Right lobe of liver (tissue), 6 donors: ENCODE measurements at regions not wholly inside any gene's neighbourhood (a gene's known extent, or its start where the extent isn't known, plus 50 kb on each side); places are given as distances from the start of the nearest gene placed in this dataset.

Experiments
- ATAC-seq, 4 donors: fragments of 200-7000 bp; cut with Tn5 transposase; one replicate each; pipeline ENCODE4 v1.9.1; 2020; ENCODE audit warnings: mild to moderate bottlenecking in 4 of 4, moderate library complexity in 4 of 4
- DNase-seq, 3 donors: peaks; one replicate each; pipeline ENCODE4 v3.0.0-alpha.2; 2020
- H3K27ac ChIP-seq, 3 donors: fragments of 200-600 bp; one replicate each; pipeline ENCODE4 v1.8.0; 2022
- H3K27me3 ChIP-seq, 2 donors: fragments of 200-600 bp; one replicate each; pipeline ENCODE4 v1.8.0; 2022
- H3K36me3 ChIP-seq, 4 donors: fragments of 200-600 bp; sonication (generic) in 1 of 4; one replicate each; pipeline versions ENCODE4 v1.5.1 to v1.8.0; 2017 to 2022; ENCODE audit warnings: control low read depth in 1 of 4
- H3K4me1 ChIP-seq, 4 donors: fragments of 200-600 bp; sonication (generic) in 1 of 4; one replicate each; pipeline versions ENCODE4 v1.5.1 to v1.8.0; 2017 to 2022; ENCODE audit warnings: control low read depth in 1 of 4
- H3K4me3 ChIP-seq, 3 donors: fragments of 200-600 bp; one replicate each; pipeline ENCODE4 v1.8.0; 2022
- H3K9me3 ChIP-seq, 4 donors: fragments of 200-600 bp; sonication (generic) in 1 of 4; one replicate each; pipeline versions ENCODE4 v1.5.1 to v1.8.0; 2017 to 2022; ENCODE audit warnings: control low read depth in 1 of 4
- CTCF ChIP-seq, 4 donors: fragments of 200-600 bp in 3 of 4; fragments of 450-650 bp in 1 of 4; IDR thresholded peaks; one replicate each; pipeline versions ENCODE4 v1.5.1 to v1.8.0; 2016 to 2022; ENCODE audit warnings: antibody characterized with exemption in 4 of 4, mild to moderate bottlenecking in 2 of 4
- POLR2A ChIP-seq: fragments of 450-650 bp; IDR thresholded peaks from one replicate; pipeline ENCODE4 v1.6.1; 2017; ENCODE audit warnings: antibody characterized with exemption, mild to moderate bottlenecking
- WGBS: methylation state at CpG from one replicate; pipeline ENCODE4 v1.1.6; 2018; ENCODE audit warnings: low coverage, low lambda C conversion rate; ENCODE audit not compliant: insufficient coverage; ENCODE audit errors: missing lambda C conversion rate; 5-methylcytosine and 5-hydroxymethylcytosine counted together
- intact Hi-C, 2 donors: fragments of 100-400 bp; cut with DNase I; formaldehyde crosslinking; loops; one replicate each; pipeline versions ENCODE4 v1.11.2 to v1.14.1; 2022
- donor health status: DM: no; HTN: yes; CAD: no.
- donor health status: DM: no; HTN: no; CAD: no.
- donor health status: DM: no; HTN: no; CAD: no.
- donor health status: DM: no; HTN: yes; CAD: no.
- donor health status: DM: no; HTN: yes; CAD: no.

DNA sequence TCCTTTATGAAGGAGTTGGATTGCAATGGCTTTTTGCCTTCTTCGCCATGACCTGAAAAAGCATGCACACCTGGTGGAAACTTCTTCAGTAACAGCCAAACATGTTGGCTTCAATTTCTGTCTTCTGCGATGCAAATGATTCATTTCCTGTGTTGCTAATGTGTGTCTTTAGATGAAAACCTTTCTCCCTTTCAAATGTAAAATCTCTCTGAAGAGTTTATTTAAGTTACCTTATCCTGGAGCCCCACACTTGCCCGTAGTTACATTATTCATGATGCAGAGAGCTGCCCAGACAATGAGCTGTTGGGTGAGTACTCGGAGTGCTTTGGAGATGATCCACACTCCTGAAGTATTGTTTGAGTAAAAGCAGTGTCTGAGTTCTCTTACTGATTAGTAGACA is 1100.9 kb downstream of the RPA4 start:
- no peaks in the 10 kb centered on the region for H3K9me3 ChIP-seq
- no peak overlapping the region for H3K4me3 ChIP-seq
- no peaks in the 10 kb centered on the region for H3K4me1 ChIP-seq
- TF ChIP-seq POLR2A (no peak), CTCF (IDR thresholded peaks at IDR 0.05) (no peak)
- no peak overlapping the region for H3K27ac ChIP-seq
- DNase-seq (no peak), ATAC-seq (no peak)
- intact Hi-C loops: no loop called here
- H3K36me3 ChIP-seq: no peaks in the 10 kb centered on the region
- WGBS: 32% methylated on average over 4 of the region's 4 CpGs
- H3K27me3 ChIP-seq: peaks cover under 1 to 4% of the 10 kb centered on the region in 2 donors

DNA sequence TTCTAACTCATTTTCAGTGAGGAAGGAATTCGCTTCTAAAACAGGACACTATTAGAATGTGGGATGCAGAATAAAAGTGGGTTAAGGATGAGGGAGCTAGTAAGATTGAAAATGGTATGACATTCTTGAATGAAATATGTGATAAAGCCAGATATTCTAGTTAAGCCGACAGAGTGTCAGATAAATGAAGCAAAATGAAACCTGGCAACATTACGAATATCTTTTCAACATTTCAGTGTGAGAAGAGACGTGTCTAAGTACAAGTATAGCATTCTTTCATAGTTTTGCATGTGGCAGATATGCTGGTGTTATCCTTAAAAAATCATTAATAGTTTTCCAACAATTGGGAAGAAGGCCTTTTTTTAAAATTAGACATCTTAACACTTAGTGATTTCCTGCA is 1101.4 kb downstream of the RPA4 start:
- no peak overlapping the region for H3K27ac ChIP-seq

DNA sequence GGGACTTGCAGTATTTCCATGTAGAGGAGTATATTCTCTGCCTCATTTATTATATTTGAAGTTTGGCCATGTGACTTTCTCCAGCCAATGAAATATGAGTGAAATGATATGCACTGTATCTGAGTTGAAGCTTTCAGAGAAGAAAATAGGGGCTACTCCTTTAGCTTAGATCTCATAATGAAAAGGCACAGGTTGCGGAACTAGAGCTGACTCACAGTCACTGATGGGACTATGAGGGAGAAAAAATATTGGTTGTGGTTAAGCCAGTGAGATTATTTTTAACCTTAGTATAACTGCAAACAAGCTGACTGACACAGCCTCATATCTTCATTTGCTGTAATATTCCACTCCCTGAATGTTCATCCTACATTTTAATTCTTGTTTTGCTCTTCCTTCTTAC is 1104.3 kb downstream of the RPA4 start:
- ATAC-seq: no peak
- WGBS: 70% methylated on average over 1 of the region's 1 CpG
- intact Hi-C loops: no loop called here
- Histone ChIP-seq H3K4me3 (no peak overlapping the region), H3K9me3 (no peaks in the 10 kb centered on the region), H3K27me3 (peaks cover 4% of the 10 kb centered on the region in 2 donors), H3K4me1 (no peaks in the 10 kb centered on the region), H3K36me3 (no peaks in the 10 kb centered on the region), H3K27ac (no peak overlapping the region)
- no peak for DNase-seq
- TF ChIP-seq POLR2A (no peak), CTCF (IDR thresholded peaks at IDR 0.05) (no peak)

More for the DNA sequence above, 1101.4 kb downstream of the RPA4 start:
- 38% methylated on average over 4 of the region's 4 CpGs for whole genome bisulfite sequencing
- no peak for DNase-seq
- intact Hi-C loops: no loop called here
- Histone ChIP-seq H3K36me3 (no peaks in the 10 kb centered on the region), H3K27me3 (peaks cover 4% of the 10 kb centered on the region in 2 donors), H3K4me1 (no peaks in the 10 kb centered on the region), H3K9me3 (no peaks in the 10 kb centered on the region), H3K4me3 (no peak overlapping the region)
- no peak for TF ChIP-seq CTCF (IDR thresholded peaks at IDR 0.05)
- TF ChIP-seq POLR2A: no peak
- no peak for ATAC-seq

DNA sequence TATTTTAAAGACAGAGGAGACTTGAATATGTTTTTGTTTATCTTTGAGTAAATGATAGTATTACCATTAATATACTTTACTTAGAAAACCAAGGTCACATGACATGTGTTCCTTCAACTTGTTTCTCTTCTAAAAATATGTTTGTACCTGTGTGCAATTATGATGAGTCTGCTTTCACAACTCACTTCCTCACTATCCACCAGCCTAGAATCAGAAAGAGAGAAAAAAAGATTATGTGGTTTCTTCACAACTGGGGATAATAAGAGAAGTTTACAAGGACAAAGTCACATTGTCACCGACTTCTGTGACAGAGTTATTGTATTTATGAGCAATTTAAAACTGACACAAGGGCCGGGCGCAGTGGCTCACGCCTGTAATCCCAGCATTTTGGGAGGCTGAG is 1112.1 kb downstream of the RPA4 start:
- Histone ChIP-seq H3K36me3 (no peaks in the 10 kb centered on the region), H3K9me3 (no peaks in the 10 kb centered on the region), H3K4me1 (no peaks in the 10 kb centered on the region), H3K27ac (no peak overlapping the region), H3K27me3 (no peaks in the 10 kb centered on the region), H3K4me3 (no peak overlapping the region)
- DNase-seq (no peak), ATAC-seq (no peak)
- intact Hi-C loops: no loop called here
- WGBS: 82% methylated on average over 4 of the region's 4 CpGs
- no peak for TF ChIP-seq POLR2A
- TF ChIP-seq CTCF (IDR thresholded peaks at IDR 0.05): no peak

DNA sequence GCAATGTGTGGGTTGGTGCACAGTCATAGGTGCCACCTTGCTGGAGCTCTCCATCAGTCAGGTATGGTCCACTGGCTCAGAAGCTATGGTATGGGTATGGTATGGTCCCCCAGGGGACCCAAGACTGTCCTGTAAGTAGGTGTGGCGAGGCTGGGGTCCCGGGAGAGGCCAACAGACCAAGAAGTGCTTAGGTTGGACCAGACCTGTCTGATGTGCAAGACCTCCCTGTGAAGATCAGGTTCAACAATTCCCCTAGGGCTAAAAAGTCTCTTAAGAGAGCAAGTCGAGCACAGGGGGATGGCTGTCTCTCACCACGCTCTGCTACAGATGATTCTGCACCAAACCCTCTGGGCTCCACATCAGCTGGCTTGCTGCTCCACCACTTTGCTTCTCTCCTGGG is 1145.0 kb downstream of the RPA4 start:
- no peaks in the 10 kb centered on the region for H3K4me1 ChIP-seq
- intact Hi-C loops: no loop called here
- TF ChIP-seq POLR2A (no peak), CTCF (IDR thresholded peaks at IDR 0.05) (no peak)
- no peak for DNase-seq
- H3K27me3 ChIP-seq: no peaks in the 10 kb centered on the region
- H3K27ac ChIP-seq: no peak overlapping the region
- no CpG with 5 or more reads among the region's 4 CpGs for WGBS
- H3K9me3 ChIP-seq: no peaks in the 10 kb centered on the region
- no peak for ATAC-seq
- no peaks in the 10 kb centered on the region for H3K36me3 ChIP-seq
- H3K4me3 ChIP-seq: no peak overlapping the region
